ENCODE measurements at regions not wholly inside any gene's neighbourhood (a gene's known extent, or its start where the extent isn't known, plus 50 kb on each side); places are given as distances from the start of the nearest gene placed in this dataset.

- DNase-seq (ENCODE audit: low read depth): no peak
- no peak overlapping the region for H3K4me3 ChIP-seq (ENCODE audit: low read length)
- no peak for TF ChIP-seq CTCF (conservative IDR thresholded peaks at IDR 0.05; ENCODE audit: low read length)
Measured at GRCh38 chr3:189567766-189568420, 63.3 kb upstream of the TP63 start.

GRCh38 chr3:189568961-189569360 is 62.2 kb upstream of the TP63 start:
- DNase-seq (ENCODE audit: low read depth): no peak
- no peak for TF ChIP-seq CTCF (conservative IDR thresholded peaks at IDR 0.05; ENCODE audit: low read length)
- H3K4me3 ChIP-seq (ENCODE audit: low read length): no peak overlapping the region

GRCh38 chr3:189569473-189569872 is 61.7 kb upstream of the TP63 start:
- DNase-seq (ENCODE audit: low read depth): no peak
- no peak for TF ChIP-seq CTCF (conservative IDR thresholded peaks at IDR 0.05; ENCODE audit: low read length)
- no peak overlapping the region for H3K4me3 ChIP-seq (ENCODE audit: low read length)

- H3K4me3 ChIP-seq (ENCODE audit: low read length): no peak overlapping the region
- no peak for DNase-seq (ENCODE audit: low read depth)
- no peak for TF ChIP-seq CTCF (conservative IDR thresholded peaks at IDR 0.05; ENCODE audit: low read length)
Measured at GRCh38 chr3:189570916-189571315, 60.3 kb upstream of the TP63 start.

GRCh38 chr3:189572249-189572648 is 58.9 kb upstream of the TP63 start:
- TF ChIP-seq CTCF (conservative IDR thresholded peaks at IDR 0.05; ENCODE audit: low read length): no peak
- H3K4me3 ChIP-seq (ENCODE audit: low read length): no peak overlapping the region
- DNase-seq (ENCODE audit: low read depth): peak; percentile 61

GRCh38 chr3:189573004-189573403 is 58.2 kb upstream of the TP63 start:
- no peak for TF ChIP-seq CTCF (conservative IDR thresholded peaks at IDR 0.05; ENCODE audit: low read length)
- H3K4me3 ChIP-seq (ENCODE audit: low read length): no peak overlapping the region
- peak; percentile 58 for DNase-seq (ENCODE audit: low read depth)

- TF ChIP-seq CTCF (conservative IDR thresholded peaks at IDR 0.05; ENCODE audit: low read length): no peak
- DNase-seq (ENCODE audit: low read depth): no peak
- no peak overlapping the region for H3K4me3 ChIP-seq (ENCODE audit: low read length)
Measured at GRCh38 chr3:189576486-189576885, 54.7 kb upstream of the TP63 start.

All from AG10803 (cell line).